PC-9 (cell line): ENCODE measurements at regions not wholly inside any gene's neighbourhood (a gene's known extent, or its start where the extent isn't known, plus 50 kb on each side); places are given as distances from the start of the nearest gene placed in this dataset.

Source experiments
- BruUV-seq: library from RNA; stranded (reverse); fragments of 400-500 nt; replicated peaks from 2 replicates; lab custom pipeline; 2021; lab: Mats Ljungman, UMichigan
- CTCF ChIA-PET: fragments of 300-600 bp; sonication (Branson Sonifier 250); formaldehyde crosslinking; loops from one replicate; lab custom pipeline; 2022; ENCODE audit warnings: antibody characterized with exemption; lab: Charles Lee
- POLR2A ChIA-PET: fragments of 300-600 bp; sonication (Branson Sonifier 250); formaldehyde crosslinking; loops from one replicate; lab custom pipeline; 2022; ENCODE audit warnings: antibody characterized with exemption; ENCODE audit not compliant: unreplicated experiment; lab: Charles Lee
- DNase-seq, 2 experiments: peaks; one replicate each; pipeline versions ENCODE4 v3.0.0 to v3.0.0-alpha.2; 2015 to 2022; ENCODE audit warnings: mixed read lengths in 1 of 2
- H2AFZ ChIP-seq: fragments of 200-600 bp; sonication (generic); 2 replicates; pipeline ENCODE4 v1.8.1; 2017; ENCODE audit warnings: antibody characterized with exemption
- H3F3A ChIP-seq: fragments of 200-600 bp; sonication (generic); 2 replicates; pipeline ENCODE4 v1.8.1; 2017; ENCODE audit warnings: antibody characterized with exemption, mild to moderate bottlenecking, low read depth; ENCODE audit not compliant: insufficient read depth
- H3K27ac ChIP-seq: fragments of 200-600 bp; sonication (generic); 2 replicates; pipeline ENCODE4 v1.6.1; 2016; ENCODE audit warnings: mixed run types
- H3K27me3 ChIP-seq: fragments of 200-600 bp; sonication (generic); 2 replicates; pipeline ENCODE4 v1.6.1; 2016; ENCODE audit warnings: low read depth, mixed run types; ENCODE audit not compliant: insufficient read depth
- H3K36me3 ChIP-seq: fragments of 200-600 bp; sonication (generic); 2 replicates; pipeline ENCODE4 v1.6.1; 2016; ENCODE audit warnings: low read depth, mixed run types
- H3K4me1 ChIP-seq: fragments of 200-600 bp; sonication (generic); replicated peaks from 2 replicates; pipeline ENCODE4 v1.6.1; 2016; ENCODE audit warnings: mixed run types; ENCODE audit not compliant: insufficient read depth
- H3K4me2 ChIP-seq: fragments of 200-600 bp; sonication (generic); 2 replicates; pipeline ENCODE4 v1.6.1; 2017; ENCODE audit warnings: mixed run types
- H3K4me3 ChIP-seq: fragments of 200-600 bp; sonication (generic); 2 replicates; pipeline ENCODE4 v1.6.1; 2016; ENCODE audit warnings: mixed run types
- H3K79me2 ChIP-seq: fragments of 200-600 bp; sonication (generic); 2 replicates; pipeline ENCODE4 v1.6.1; 2017; ENCODE audit warnings: low read depth, mixed run types
- H3K9me2 ChIP-seq: fragments of 200-600 bp; sonication (generic); 2 replicates; pipeline ENCODE4 v1.8.1; 2017; ENCODE audit warnings: mild to moderate bottlenecking; ENCODE audit not compliant: insufficient read depth
- H3K9me3 ChIP-seq: fragments of 200-600 bp; sonication (generic); 2 replicates; pipeline ENCODE4 v1.8.1; 2016; ENCODE audit warnings: low read depth; ENCODE audit not compliant: insufficient read depth
- H4K20me1 ChIP-seq: fragments of 200-600 bp; sonication (generic); 2 replicates; pipeline ENCODE4 v1.8.1; 2017; ENCODE audit not compliant: insufficient read depth
- CTCF ChIP-seq: fragments of 200-600 bp; sonication (generic); conservative IDR thresholded peaks from 2 replicates; pipeline ENCODE4 v1.6.1; 2017; ENCODE audit warnings: mixed run types, antibody characterized with exemption, mild to moderate bottlenecking, moderate library complexity
- EZH2 ChIP-seq: fragments of 200-600 bp; sonication (generic); IDR thresholded peaks from 2 replicates; pipeline ENCODE4 v1.8.0; 2017; ENCODE audit warnings: antibody characterized with exemption, low read depth
- intact Hi-C: fragments of 100-400 bp; cut with micrococcal nuclease; formaldehyde crosslinking; loops from one replicate; pipeline ENCODE4 v1.10.0; 2022; ENCODE audit not compliant: unreplicated experiment

GRCh38 chr7:70951271-70951962, 180.5 kb upstream of the GALNT17 start:
- no peaks in the 10 kb centered on the region for H3K9me2 ChIP-seq
- no peaks in the 10 kb centered on the region for H3K4me1 ChIP-seq
- H4K20me1 ChIP-seq = no peaks in the 10 kb centered on the region
- no peaks in the 10 kb centered on the region for H3K27me3 ChIP-seq
- ChIA-PET POLR2A (no interaction called here), CTCF (no interaction called here)
- no peak overlapping the region for H3K4me3 ChIP-seq
- no peaks in the 10 kb centered on the region for H3K36me3 ChIP-seq
- DNase-seq = no peak
- no peaks in the 10 kb centered on the region for H3K79me2 ChIP-seq
- no peak overlapping the region for H2AFZ ChIP-seq
- no TSS peak for BruUV-seq
- no peaks in the 10 kb centered on the region for H3F3A ChIP-seq
- H3K9me3 ChIP-seq = no peaks in the 10 kb centered on the region
- intact Hi-C loops = no loop called here
- H3K27ac ChIP-seq = no peak overlapping the region
- TF ChIP-seq CTCF (no peak), EZH2 (no peak)
- no peak overlapping the region for H3K4me2 ChIP-seq

GRCh38 chr7:70952311-70952710, 179.6 kb upstream of the GALNT17 start:
- Histone ChIP-seq H3K4me2 (no peak overlapping the region), H3K27ac (no peak overlapping the region), H3K4me3 (no peak overlapping the region), H4K20me1 (no peaks in the 10 kb centered on the region), H3K4me1 (no peaks in the 10 kb centered on the region), H2AFZ (no peak overlapping the region), H3K36me3 (no peaks in the 10 kb centered on the region), H3K27me3 (no peaks in the 10 kb centered on the region), H3K9me2 (no peaks in the 10 kb centered on the region), H3F3A (no peaks in the 10 kb centered on the region), H3K79me2 (no peaks in the 10 kb centered on the region), H3K9me3 (no peaks in the 10 kb centered on the region)
- ChIA-PET POLR2A (no interaction called here), CTCF (no interaction called here)
- intact Hi-C loops = no loop called here
- TF ChIP-seq CTCF = no peak
- no peak for TF ChIP-seq EZH2
- no TSS peak for BruUV-seq
- DNase-seq = no peak

GRCh38 chr7:70953331-70953741, 178.6 kb upstream of the GALNT17 start:
- no peaks in the 10 kb centered on the region for H3K4me1 ChIP-seq
- H3K4me2 ChIP-seq = no peak overlapping the region
- DNase-seq = no peak
- no TSS peak for BruUV-seq
- H4K20me1 ChIP-seq = no peaks in the 10 kb centered on the region
- ChIA-PET POLR2A (no interaction called here), CTCF (no interaction called here)
- H3K27ac ChIP-seq = no peak overlapping the region
- H3K36me3 ChIP-seq = no peaks in the 10 kb centered on the region
- H3K79me2 ChIP-seq = no peaks in the 10 kb centered on the region
- no peak overlapping the region for H2AFZ ChIP-seq
- no peaks in the 10 kb centered on the region for H3K9me2 ChIP-seq
- no peaks in the 10 kb centered on the region for H3K9me3 ChIP-seq
- no peak overlapping the region for H3K4me3 ChIP-seq
- no peaks in the 10 kb centered on the region for H3F3A ChIP-seq
- H3K27me3 ChIP-seq = no peaks in the 10 kb centered on the region
- TF ChIP-seq EZH2 (no peak), CTCF (no peak)
- intact Hi-C loops = no loop called here
